Right lobe of liver (tissue), 4 donors: ENCODE measurements at regions not wholly inside any gene's neighbourhood (a gene's known extent, or its start where the extent isn't known, plus 50 kb on each side); places are given as distances from the start of the nearest gene placed in this dataset.

Source experiments
- POLR2A ChIP-seq: fragments of 450-650 bp; IDR thresholded peaks from one replicate; pipeline ENCODE4 v1.6.1; 2017; ENCODE audit warnings: antibody characterized with exemption, mild to moderate bottlenecking
- TF ChIP-seq, protein P1 (sequence below), 4 donors: fragments of 200-600 bp in 3 of 4; fragments of 450-650 bp in 1 of 4; IDR thresholded peaks; one replicate each; pipeline versions ENCODE4 v1.5.1 to v1.8.0; 2016 to 2022; ENCODE audit warnings: antibody characterized with exemption in 4 of 4, mild to moderate bottlenecking in 2 of 4
- donor health status: DM: no; HTN: no; CAD: no.
- donor health status: DM: no; HTN: no; CAD: no.
- donor health status: DM: no; HTN: yes; CAD: no.

DNA sequence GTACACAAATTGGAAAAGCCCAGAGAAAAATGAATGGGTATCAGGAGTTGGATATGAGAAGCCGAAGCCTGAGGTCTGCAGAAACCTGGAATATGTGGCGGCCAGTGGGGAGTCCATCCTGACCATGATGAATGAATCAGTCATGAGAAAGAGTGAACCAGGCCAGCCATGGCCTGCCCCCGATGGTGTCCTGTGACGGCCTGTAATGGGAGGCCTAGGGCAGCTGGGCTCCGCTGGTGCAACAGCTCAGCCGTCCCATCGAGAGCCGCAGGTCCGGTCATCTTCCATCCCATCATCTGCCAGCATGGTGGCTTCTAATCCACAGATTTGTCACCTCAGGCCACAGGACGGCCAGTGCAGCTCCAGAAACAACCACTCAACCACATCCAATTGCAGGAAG lies 116.4 kb downstream of the PDCL3 start:
- TF ChIP-seq, protein P1, sequence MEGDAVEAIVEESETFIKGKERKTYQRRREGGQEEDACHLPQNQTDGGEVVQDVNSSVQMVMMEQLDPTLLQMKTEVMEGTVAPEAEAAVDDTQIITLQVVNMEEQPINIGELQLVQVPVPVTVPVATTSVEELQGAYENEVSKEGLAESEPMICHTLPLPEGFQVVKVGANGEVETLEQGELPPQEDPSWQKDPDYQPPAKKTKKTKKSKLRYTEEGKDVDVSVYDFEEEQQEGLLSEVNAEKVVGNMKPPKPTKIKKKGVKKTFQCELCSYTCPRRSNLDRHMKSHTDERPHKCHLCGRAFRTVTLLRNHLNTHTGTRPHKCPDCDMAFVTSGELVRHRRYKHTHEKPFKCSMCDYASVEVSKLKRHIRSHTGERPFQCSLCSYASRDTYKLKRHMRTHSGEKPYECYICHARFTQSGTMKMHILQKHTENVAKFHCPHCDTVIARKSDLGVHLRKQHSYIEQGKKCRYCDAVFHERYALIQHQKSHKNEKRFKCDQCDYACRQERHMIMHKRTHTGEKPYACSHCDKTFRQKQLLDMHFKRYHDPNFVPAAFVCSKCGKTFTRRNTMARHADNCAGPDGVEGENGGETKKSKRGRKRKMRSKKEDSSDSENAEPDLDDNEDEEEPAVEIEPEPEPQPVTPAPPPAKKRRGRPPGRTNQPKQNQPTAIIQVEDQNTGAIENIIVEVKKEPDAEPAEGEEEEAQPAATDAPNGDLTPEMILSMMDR (IDR thresholded peaks at IDR 0.05) = no peak
- TF ChIP-seq POLR2A = no peak
